Activated CD8-positive, alpha-beta T cell treated with anti-CD3 and anti-CD28 coated beads for 36 hours (primary cell): ENCODE measurements at regions not wholly inside any gene's neighbourhood (a gene's known extent, or its start where the extent isn't known, plus 50 kb on each side); places are given as distances from the start of the nearest gene placed in this dataset.

ENCODE experiments used
- ATAC-seq: fragments of 200-7000 bp; cut with Tn5 transposase; one replicate; pipeline ENCODE4 v1.10.0; 2021; ENCODE audit warnings: mild to moderate bottlenecking, moderate library complexity
- CTCF ChIA-PET: fragments of 350-600 bp; sonication (Branson Sonifier 250); formaldehyde crosslinking; loops from one replicate; lab custom pipeline; 2021; ENCODE audit warnings: antibody characterized with exemption; lab: Charles Lee
- POLR2A ChIA-PET: fragments of 350-600 bp; sonication (Branson Sonifier 250); formaldehyde crosslinking; loops from one replicate; lab custom pipeline; 2021; ENCODE audit warnings: antibody characterized with exemption; lab: Charles Lee
- DNase-seq: peaks from one replicate; pipeline ENCODE4 v3.0.0-alpha.2; 2020
- H3K27ac Mint-ChIP-seq: one replicate; pipeline ENCODE4 v1.8.0; 2021; ENCODE audit warnings: mild to moderate bottlenecking, mixed read lengths
- H3K27me3 Mint-ChIP-seq: one replicate; pipeline ENCODE4 v1.8.0; 2021; ENCODE audit warnings: mixed read lengths
- H3K36me3 Mint-ChIP-seq: one replicate; pipeline ENCODE4 v1.8.0; 2021; ENCODE audit warnings: low read depth, mixed read lengths
- H3K4me1 Mint-ChIP-seq: one replicate; pipeline ENCODE4 v1.8.0; 2021; ENCODE audit warnings: low read depth, mixed read lengths
- H3K4me3 Mint-ChIP-seq: one replicate; pipeline ENCODE4 v1.8.0; 2021; ENCODE audit warnings: mild to moderate bottlenecking, moderate library complexity, mixed read lengths
- H3K9me3 Mint-ChIP-seq: one replicate; pipeline ENCODE4 v1.8.0; 2021; ENCODE audit warnings: mixed read lengths
- intact Hi-C: fragments of 100-400 bp; cut with micrococcal nuclease; formaldehyde crosslinking; loops from one replicate; pipeline ENCODE4 v1.10.0; 2022
- TF ChIP-seq, protein P1 (sequence below): fragments of 200-600 bp; IDR thresholded peaks from one replicate; pipeline ENCODE4 v1.8.0; 2022; ENCODE audit warnings: antibody characterized with exemption, mild to moderate bottlenecking

GRCh38 chr7:382043-382400, 92.1 kb downstream of the FOXL3 start:
- Mint-ChIP-seq H3K4me3 (no peak overlapping the region), H3K27me3 (no peaks in the 10 kb centered on the region), H3K27ac (peak overlapping the region; percentile 83), H3K36me3 (peaks cover 15% of the 10 kb centered on the region), H3K9me3 (peaks cover 20% of the 10 kb centered on the region), H3K4me1 (peaks cover 22% of the 10 kb centered on the region)
- intact Hi-C loops = no loop called here
- ChIA-PET CTCF (no interaction called here), POLR2A (interaction anchor here (0.5 to 2.7 kb wide), 3 partner anchors 20 to 476 kb away, joined by 3 to 10 read pairs (median 4); no protein-coding TSS in a partner anchor)
- ATAC-seq (peak; percentile 25), DNase-seq (no peak)
- TF ChIP-seq, protein P1, sequence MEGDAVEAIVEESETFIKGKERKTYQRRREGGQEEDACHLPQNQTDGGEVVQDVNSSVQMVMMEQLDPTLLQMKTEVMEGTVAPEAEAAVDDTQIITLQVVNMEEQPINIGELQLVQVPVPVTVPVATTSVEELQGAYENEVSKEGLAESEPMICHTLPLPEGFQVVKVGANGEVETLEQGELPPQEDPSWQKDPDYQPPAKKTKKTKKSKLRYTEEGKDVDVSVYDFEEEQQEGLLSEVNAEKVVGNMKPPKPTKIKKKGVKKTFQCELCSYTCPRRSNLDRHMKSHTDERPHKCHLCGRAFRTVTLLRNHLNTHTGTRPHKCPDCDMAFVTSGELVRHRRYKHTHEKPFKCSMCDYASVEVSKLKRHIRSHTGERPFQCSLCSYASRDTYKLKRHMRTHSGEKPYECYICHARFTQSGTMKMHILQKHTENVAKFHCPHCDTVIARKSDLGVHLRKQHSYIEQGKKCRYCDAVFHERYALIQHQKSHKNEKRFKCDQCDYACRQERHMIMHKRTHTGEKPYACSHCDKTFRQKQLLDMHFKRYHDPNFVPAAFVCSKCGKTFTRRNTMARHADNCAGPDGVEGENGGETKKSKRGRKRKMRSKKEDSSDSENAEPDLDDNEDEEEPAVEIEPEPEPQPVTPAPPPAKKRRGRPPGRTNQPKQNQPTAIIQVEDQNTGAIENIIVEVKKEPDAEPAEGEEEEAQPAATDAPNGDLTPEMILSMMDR = no peak

GRCh38 chr7:386385-386784, 96.4 kb downstream of the FOXL3 start:
- POLR2A ChIA-PET = no interaction called here
- H3K4me3 Mint-ChIP-seq = no peak overlapping the region
- peaks cover 15% of the 10 kb centered on the region for H3K36me3 Mint-ChIP-seq
- H3K9me3 Mint-ChIP-seq = peaks cover 20% of the 10 kb centered on the region
- DNase-seq = no peak
- H3K27me3 Mint-ChIP-seq = no peaks in the 10 kb centered on the region
- TF ChIP-seq, protein P1 = no peak
- intact Hi-C loops = no loop called here
- no peak overlapping the region for H3K27ac Mint-ChIP-seq
- H3K4me1 Mint-ChIP-seq = peaks cover 21% of the 10 kb centered on the region
- CTCF ChIA-PET = no interaction called here
- no peak for ATAC-seq

DNA sequence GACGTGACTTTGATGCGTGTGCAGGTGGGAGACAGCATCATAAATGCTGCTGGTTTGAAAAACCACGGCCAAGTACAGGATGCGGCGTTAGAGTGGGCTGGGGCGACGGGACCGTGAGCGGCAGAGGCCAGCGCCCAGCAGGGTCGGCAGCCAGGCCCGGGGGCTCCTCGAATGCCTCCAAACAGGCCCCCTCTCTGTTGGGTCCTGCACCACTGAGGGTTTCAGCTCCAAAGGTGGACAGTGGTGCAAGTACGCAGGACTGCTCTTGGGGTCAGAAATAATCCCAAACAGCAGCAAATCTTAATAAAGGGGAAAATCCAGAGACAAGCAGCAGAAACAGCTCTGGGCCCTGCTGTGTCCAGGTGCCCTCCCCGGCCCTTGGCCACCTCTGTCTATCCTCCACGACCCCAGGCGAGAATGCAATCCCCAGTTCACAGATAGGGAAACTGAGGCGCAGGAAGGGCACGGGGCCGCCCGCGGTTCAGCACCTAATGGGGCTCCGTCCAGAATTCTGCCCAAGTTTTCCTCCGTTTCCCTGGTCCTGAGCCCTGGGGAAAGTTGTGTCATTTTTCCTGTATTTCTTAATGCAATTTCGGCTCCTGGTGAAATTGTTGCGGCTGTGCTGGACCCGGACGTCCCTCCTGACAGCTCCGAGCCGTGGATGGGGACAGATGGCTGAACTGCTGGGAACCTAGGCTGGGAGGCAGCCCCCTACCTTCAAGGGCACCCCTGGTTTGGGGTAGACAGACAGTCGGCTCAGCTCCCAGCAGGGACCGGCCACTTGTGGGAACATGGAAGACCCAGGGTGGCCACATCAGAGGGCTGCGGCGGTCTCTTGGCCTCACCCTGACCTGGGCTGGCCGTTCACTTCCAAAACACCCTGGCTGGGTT, 97.4 kb downstream of the FOXL3 start:
- no peak overlapping the region for H3K4me3 Mint-ChIP-seq
- CTCF ChIA-PET = no interaction called here
- TF ChIP-seq, protein P1 = no peak
- H3K27ac Mint-ChIP-seq = no peak overlapping the region
- intact Hi-C loops = no loop called here
- peaks cover 11% of the 10 kb centered on the region for H3K4me1 Mint-ChIP-seq
- ATAC-seq (no peak), DNase-seq (no peak)
- H3K27me3 Mint-ChIP-seq = no peaks in the 10 kb centered on the region
- POLR2A ChIA-PET = interaction anchor here (1.1 kb wide), 1 partner anchor 25 kb away, joined by 3 read pairs; no protein-coding TSS in a partner anchor
- peaks cover 11% of the 10 kb centered on the region for H3K36me3 Mint-ChIP-seq
- peaks cover 16% of the 10 kb centered on the region for H3K9me3 Mint-ChIP-seq

- Mint-ChIP-seq H3K36me3 (peaks cover 4% of the 10 kb centered on the region), H3K4me1 (peaks cover 9% of the 10 kb centered on the region), H3K4me3 (no peak overlapping the region), H3K27ac (no peak overlapping the region), H3K9me3 (peaks cover 16% of the 10 kb centered on the region), H3K27me3 (no peaks in the 10 kb centered on the region)
- POLR2A ChIA-PET = interaction anchor here (1.1 kb wide), 1 partner anchor 26 kb away, joined by 3 read pairs; no protein-coding TSS in a partner anchor
- CTCF ChIA-PET = no interaction called here
- intact Hi-C loops = no loop called here
- DNase-seq = no peak
- ATAC-seq = no peak
- TF ChIP-seq, protein P1 = no peak
Observed at GRCh38 chr7:388023-388960, 98.3 kb downstream of the FOXL3 start.
